WERI-Rb-1 (cell line): ENCODE measurements at regions not wholly inside any gene's neighbourhood (a gene's known extent, or its start where the extent isn't known, plus 50 kb on each side); places are given as distances from the start of the nearest gene placed in this dataset.
A peak's percentile ranks its signal among the peaks of the same experiment; 100 is the strongest.

Experiments
- DNase-seq: peaks from one replicate; pipeline ENCODE4 v3.0.0-alpha.2; 2020
- H3K27ac ChIP-seq: fragments of 250-450 bp; sonication (Bioruptor Pico); 2 replicates; pipeline ENCODE4 v1.5.1; 2020; ENCODE audit warnings: mild to moderate bottlenecking, moderate library complexity
- H3K27me3 ChIP-seq: fragments of 250-450 bp; sonication (Bioruptor Pico); 2 replicates; pipeline ENCODE4 v1.5.1; 2021; ENCODE audit warnings: mild to moderate bottlenecking, low read depth, moderate library complexity; ENCODE audit not compliant: insufficient read depth, severe bottlenecking
- H3K36me3 ChIP-seq: fragments of 250-450 bp; sonication (Bioruptor Pico); 2 replicates; pipeline ENCODE4 v1.5.1; 2020; ENCODE audit warnings: mild to moderate bottlenecking, moderate library complexity
- H3K4me3 ChIP-seq: 2 replicates; pipeline ENCODE4 v1.5.1; 2011; ENCODE audit warnings: low read depth, mild to moderate bottlenecking, control low read depth, low read length
- H3K9me3 ChIP-seq: fragments of 250-450 bp; sonication (Bioruptor Pico); 2 replicates; pipeline ENCODE4 v1.5.1; 2021; ENCODE audit warnings: mild to moderate bottlenecking, moderate library complexity; ENCODE audit not compliant: severe bottlenecking
- TF ChIP-seq, protein P1 (sequence below): IDR thresholded peaks from 2 replicates; pipeline ENCODE4 v1.5.1; 2011; ENCODE audit warnings: low read depth, mild to moderate bottlenecking, control low read depth, inconsistent platforms, low read length

- Histone ChIP-seq H3K4me3 (no peak overlapping the region), H3K36me3 (no peaks in the 10 kb centered on the region), H3K27me3 (no peaks in the 10 kb centered on the region), H3K9me3 (no peaks in the 10 kb centered on the region), H3K27ac (peak overlapping the region; percentile 54)
- TF ChIP-seq, protein P1, sequence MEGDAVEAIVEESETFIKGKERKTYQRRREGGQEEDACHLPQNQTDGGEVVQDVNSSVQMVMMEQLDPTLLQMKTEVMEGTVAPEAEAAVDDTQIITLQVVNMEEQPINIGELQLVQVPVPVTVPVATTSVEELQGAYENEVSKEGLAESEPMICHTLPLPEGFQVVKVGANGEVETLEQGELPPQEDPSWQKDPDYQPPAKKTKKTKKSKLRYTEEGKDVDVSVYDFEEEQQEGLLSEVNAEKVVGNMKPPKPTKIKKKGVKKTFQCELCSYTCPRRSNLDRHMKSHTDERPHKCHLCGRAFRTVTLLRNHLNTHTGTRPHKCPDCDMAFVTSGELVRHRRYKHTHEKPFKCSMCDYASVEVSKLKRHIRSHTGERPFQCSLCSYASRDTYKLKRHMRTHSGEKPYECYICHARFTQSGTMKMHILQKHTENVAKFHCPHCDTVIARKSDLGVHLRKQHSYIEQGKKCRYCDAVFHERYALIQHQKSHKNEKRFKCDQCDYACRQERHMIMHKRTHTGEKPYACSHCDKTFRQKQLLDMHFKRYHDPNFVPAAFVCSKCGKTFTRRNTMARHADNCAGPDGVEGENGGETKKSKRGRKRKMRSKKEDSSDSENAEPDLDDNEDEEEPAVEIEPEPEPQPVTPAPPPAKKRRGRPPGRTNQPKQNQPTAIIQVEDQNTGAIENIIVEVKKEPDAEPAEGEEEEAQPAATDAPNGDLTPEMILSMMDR: no peak
- DNase-seq: peak; percentile 91
These were observed 595.7 kb upstream of the EPHA5 start for GRCh38 chr4:66266035-66266434.

GRCh38 chr4:66252291-66252690 is 582.0 kb upstream of the EPHA5 start:
- no peak for DNase-seq
- no peak overlapping the region for H3K4me3 ChIP-seq
- H3K27ac ChIP-seq: no peak overlapping the region
- H3K36me3 ChIP-seq: no peaks in the 10 kb centered on the region
- TF ChIP-seq, protein P1: no peak
- peaks cover 3% of the 10 kb centered on the region for H3K9me3 ChIP-seq
- H3K27me3 ChIP-seq: no peaks in the 10 kb centered on the region

- H3K27ac ChIP-seq: no peak overlapping the region
- TF ChIP-seq, protein P1: no peak
- no peak overlapping the region for H3K4me3 ChIP-seq
- H3K36me3 ChIP-seq: no peaks in the 10 kb centered on the region
- DNase-seq: no peak
- no peaks in the 10 kb centered on the region for H3K9me3 ChIP-seq
- no peaks in the 10 kb centered on the region for H3K27me3 ChIP-seq
These were observed 576.4 kb upstream of the EPHA5 start for GRCh38 chr4:66246643-66247042.

- no peak overlapping the region for H3K27ac ChIP-seq
- no peak for DNase-seq
- H3K36me3 ChIP-seq: no peaks in the 10 kb centered on the region
- H3K9me3 ChIP-seq: no peaks in the 10 kb centered on the region
- H3K27me3 ChIP-seq: no peaks in the 10 kb centered on the region
- TF ChIP-seq, protein P1: no peak
- no peak overlapping the region for H3K4me3 ChIP-seq
These were observed 565.6 kb upstream of the EPHA5 start for GRCh38 chr4:66235876-66236275.

GRCh38 chr4:66229885-66230284 is 559.6 kb upstream of the EPHA5 start:
- Histone ChIP-seq H3K27me3 (no peaks in the 10 kb centered on the region), H3K9me3 (no peaks in the 10 kb centered on the region), H3K36me3 (no peaks in the 10 kb centered on the region), H3K4me3 (no peak overlapping the region), H3K27ac (no peak overlapping the region)
- TF ChIP-seq, protein P1: no peak
- no peak for DNase-seq

- TF ChIP-seq, protein P1: no peak
- Histone ChIP-seq H3K9me3 (no peaks in the 10 kb centered on the region), H3K27me3 (no peaks in the 10 kb centered on the region)
These were observed 555.2 kb upstream of the EPHA5 start for GRCh38 chr4:66225539-66225938.

More at GRCh38 chr4:66225539-66225938, 555.2 kb upstream of the EPHA5 start:
- Histone ChIP-seq H3K27ac (no peak overlapping the region), H3K36me3 (no peaks in the 10 kb centered on the region), H3K4me3 (no peak overlapping the region)
- no peak for DNase-seq
